LHCN-M2 (cell line): ENCODE measurements at regions not wholly inside any gene's neighbourhood (a gene's known extent, or its start where the extent isn't known, plus 50 kb on each side); places are given as distances from the start of the nearest gene placed in this dataset.

Source experiments
- DNase-seq: peaks from one replicate; pipeline ENCODE4 v3.0.0-alpha.2; 2012; ENCODE audit warnings: low read depth

DNA sequence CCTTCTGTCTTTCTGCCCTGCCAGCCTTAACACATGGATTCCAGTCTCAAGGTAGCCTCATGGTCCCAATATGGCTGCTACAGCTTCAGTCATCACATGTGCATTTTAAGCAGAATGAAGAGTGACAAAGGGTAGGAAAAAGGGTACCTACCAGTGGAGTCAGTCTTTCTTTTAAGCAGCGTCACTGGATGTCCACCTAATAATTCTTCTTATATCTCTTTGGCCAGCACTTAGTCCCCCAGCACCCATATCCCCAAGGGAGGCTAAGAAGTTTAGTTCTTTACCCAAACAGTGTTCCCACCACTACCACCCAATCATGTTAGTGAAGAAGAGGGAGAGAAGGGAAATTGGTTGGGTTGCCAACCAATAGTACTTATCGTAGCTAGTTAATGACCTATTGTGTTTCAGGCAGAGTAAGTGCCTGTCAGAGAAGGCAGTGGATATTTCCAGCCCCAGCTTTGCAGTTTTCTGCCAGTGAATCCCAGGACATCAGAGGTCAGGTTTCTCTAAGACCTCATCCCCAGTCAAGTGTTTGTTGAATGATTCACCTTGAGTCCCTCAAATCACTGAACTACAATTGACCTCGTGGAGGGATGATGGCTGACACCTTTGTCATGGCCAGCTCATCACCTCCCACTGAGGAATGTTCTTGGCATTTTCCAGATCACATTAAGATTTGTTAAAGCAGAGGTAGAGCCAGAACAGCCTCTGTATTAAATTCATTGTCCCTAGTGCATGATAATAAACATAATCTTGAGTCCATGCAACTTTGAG lies 250.9 kb upstream of the CRY1 start:
- DNase-seq, result peak; percentile 22

DNA sequence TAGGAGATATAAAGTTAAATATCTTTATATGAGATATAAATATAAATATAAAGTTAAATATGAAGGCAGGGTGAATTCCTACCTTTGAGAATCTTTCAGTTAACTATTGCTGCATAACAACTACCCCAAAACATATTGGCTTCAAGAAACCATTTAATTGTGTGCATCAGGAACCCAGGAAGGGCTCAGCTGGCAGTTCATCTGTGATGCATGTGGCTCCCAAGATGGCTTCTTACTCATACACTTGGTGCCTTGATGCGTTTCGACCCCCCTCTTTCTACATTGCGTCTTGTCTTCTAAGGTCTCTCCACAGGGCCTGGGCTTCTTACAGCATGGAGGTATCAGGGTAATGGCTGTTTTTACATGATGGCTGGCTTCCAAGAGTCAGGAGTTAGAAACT lies 253.9 kb upstream of the CRY1 start:
- DNase-seq, result no peak

DNA sequence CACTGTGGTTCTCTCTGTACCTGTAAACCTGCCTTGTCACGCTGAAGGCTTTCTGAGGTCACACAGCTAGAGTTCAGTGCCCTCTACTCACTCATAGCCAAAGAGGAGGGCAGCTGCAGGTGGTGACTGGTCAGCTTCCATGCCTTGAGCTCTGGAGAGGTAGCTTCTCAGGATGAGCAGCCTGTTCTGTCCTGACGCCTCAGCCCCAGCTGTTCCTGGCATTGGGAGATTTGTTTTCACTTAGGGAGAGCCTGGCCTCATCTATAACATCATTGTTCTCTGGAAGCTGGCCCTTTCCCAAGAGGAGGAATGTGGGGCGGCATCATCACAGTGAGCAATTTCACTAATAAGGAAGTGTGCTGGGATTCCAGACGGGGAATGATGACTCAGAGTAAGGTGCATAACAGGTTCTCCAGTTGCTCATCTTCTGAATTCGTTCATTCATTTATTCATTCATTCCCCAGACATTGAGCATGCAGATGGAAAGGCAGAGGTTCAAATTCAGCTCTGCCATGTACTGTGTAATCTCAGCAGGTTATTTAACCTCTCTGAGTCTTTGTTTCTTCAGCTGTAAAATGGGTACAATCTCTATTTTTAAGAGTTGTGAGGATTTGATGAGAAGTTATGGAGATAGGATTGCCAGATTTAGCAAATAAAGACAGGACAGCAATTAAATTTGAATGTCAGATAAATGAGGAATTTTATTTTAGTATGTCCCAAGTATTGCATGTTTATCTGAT lies 255.8 kb upstream of the CRY1 start:
- peak; percentile 60 for DNase-seq

- no peak for DNase-seq
Observed at GRCh38 chr12:107349839-107350238, 256.5 kb upstream of the CRY1 start.

- no peak for DNase-seq
Observed at GRCh38 chr12:107351109-107351508, 257.8 kb upstream of the CRY1 start.

GRCh38 chr12:107351713-107352112 lies 258.4 kb upstream of the CRY1 start:
- DNase-seq, result no peak

GRCh38 chr12:107352347-107353081 lies 259.2 kb upstream of the CRY1 start:
- DNase-seq, result no peak

DNA sequence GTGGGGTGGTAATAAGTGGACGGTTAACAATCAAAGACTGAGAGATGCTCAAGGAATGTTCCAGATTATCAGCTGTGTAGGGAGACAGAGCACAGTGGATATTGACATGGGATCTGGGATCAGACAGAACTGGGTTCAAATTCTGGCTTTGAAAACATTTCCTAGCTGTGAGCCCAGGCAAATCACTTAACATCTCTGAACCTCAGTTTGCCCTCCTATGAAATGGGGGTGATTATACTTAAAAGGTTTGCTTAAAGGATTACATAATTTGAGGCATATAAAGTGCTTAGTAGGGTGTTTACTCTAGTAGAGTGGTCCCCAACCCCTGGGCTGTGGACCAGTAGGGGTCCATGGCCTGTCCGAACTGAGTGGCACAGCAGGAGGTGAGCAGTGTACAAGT lies 260.0 kb upstream of the CRY1 start:
- DNase-seq, result no peak

DNA sequence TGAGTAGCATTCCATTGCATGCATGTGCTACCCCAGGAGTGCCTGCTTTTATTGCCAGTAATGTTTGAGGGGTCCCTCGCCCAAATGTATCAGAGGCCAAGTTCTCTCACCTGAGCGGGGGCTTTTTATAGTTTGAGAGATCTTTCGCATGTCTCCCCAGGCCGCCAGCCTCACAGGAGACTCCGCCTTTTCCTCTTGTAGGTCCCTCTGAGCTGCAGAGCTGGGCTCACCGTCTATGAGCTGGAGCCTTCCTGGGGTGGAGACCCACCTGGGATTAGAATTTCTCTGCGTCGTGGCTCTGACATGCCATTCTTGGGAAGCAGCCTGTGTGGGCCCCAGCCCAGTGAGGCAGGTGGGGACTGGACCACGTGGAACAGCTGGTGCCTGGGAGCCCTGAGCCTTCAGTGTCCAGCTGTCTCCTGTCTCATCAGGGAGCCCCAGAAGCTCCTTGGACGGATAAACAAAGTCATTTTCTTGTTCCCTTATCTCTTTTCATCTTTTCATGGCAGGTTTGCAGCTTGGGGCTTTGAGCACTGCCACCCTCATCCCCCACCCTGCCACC lies 261.7 kb upstream of the CRY1 start:
- DNase-seq, result no peak

DNA sequence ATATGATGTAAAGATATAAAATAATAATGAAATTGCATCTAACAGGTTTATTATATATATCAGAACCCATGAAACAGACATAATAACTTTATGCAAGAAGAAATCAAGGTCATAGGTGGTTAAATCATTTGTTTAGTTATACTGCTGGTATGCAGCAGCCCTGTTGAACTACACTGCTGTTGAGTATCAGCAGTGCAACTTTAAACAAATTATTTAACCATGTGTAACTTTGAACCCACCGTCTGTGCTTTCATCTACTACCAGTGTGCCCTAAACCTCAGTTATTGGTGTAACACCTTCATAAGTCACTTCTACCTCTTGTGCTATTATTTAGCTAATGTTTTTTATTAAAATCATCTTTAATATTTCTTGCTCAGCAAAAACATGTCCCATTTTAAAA lies 262.3 kb upstream of the CRY1 start:
- DNase-seq, result no peak

GRCh38 chr12:107356266-107356936 lies 263.1 kb upstream of the CRY1 start:
- peak; percentile 72 for DNase-seq

DNA sequence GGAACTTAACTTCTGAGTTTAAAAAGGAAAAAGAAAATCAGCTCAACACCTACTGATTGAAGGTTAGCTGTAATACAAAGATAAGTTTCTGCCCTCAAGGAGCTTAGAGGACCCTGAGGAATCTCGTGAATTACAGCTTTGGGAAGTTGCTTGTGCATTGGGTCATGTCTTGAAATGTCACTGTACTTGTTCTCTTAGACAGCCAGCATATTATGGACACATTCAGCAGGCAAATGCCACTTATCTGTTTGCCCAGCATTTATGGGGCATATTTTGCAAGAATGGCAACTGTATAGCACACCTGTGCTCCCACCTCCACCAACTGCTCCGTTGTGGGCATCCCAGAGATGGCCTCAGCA lies 263.6 kb upstream of the CRY1 start:
- DNase-seq, result no peak

GRCh38 chr12:107359382-107359781 lies 266.0 kb upstream of the CRY1 start:
- peak; percentile 53 for DNase-seq

GRCh38 chr12:107360033-107360432 lies 266.7 kb upstream of the CRY1 start:
- no peak for DNase-seq

DNA sequence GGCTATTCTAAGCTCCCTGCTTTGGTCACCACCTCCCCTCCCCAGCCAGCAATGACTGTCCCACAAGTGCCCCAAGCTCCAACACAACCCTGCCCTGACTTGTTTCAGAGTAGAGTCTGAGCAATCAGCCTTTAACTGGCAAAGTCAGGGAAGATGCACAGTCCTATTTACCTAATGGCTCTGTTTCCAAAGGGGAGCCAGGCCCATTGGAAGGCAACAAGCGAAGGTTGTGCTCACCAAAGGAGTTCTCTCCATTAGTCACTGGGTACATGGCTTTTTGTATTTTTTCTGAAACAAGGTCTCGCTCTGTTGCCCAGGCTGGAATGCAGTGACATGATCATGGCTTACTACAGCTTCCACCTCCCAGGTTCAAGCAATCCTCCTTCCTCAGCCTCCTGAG lies 267.1 kb upstream of the CRY1 start:
- DNase-seq, result no peak

- no peak for DNase-seq
Observed at GRCh38 chr12:107361970-107362369, 268.6 kb upstream of the CRY1 start.

DNA sequence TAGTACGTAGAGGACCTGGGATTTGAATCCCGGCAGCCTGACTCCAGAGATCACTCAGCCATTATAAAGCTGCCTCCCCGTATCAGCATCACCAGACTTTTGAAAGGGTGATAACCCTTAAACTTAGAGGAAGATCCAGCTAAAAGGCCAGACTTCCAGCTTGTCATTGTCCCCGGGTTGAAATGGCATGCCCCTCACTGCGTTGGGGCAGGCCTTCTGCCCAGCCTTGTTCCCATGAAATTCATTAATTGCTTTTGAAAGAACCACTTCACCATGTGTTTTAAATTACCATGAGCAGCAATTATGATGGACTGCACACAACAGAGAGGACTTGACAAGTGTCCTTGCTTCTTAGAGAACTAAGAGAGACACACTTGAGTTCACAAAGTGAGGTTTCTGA lies 269.6 kb upstream of the CRY1 start:
- DNase-seq, result no peak

GRCh38 chr12:107364875-107365518 lies 271.6 kb upstream of the CRY1 start:
- no peak for DNase-seq

DNA sequence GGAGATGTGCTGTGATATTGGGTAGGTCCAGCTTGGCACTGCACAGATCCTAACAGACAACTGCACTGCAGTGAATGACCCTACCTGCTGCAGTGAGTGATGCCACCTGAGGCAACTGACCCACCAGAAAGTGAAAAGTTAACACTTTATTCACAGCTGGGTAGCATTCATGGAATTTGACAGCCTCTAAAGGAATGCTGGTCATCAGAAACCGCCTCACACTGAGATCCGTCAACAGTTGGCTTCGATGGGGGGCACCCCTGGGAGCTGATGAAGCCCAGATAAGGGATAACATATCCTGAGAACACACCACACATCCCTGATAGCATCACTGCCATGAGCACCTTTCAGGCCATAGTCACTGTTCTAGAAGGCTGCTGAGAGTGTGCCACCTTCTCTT lies 272.4 kb upstream of the CRY1 start:
- no peak for DNase-seq

DNA sequence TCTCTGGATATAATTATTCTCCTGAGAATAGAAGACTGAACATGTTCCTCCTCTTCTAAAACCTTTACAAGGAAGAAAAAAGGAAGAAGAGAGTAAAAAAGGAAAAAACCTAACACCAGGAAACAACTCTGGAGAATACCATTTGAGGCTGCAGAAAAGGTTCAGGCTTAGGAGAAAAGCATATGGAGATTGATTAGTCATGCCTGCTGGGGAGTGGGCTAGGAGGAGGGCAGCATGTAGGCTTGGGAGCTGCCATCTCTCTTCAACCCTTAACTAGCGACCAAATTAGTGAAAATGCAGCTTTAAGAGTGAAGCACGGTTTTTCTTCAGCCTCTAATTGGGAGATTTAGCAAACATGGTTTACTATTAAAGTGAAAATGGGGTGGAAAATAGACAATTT lies 273.0 kb upstream of the CRY1 start:
- no peak for DNase-seq

- DNase-seq, result no peak
Observed at GRCh38 chr12:107368586-107368985, 275.2 kb upstream of the CRY1 start.
